Activated CD4-positive, alpha-beta memory T cell treated with anti-CD3 and anti-CD28 coated beads, Interleukin-2, amount 10 ng/mL, durations not matched to agents 7 days and 5 days (primary cell): ENCODE measurements at regions not wholly inside any gene's neighbourhood (a gene's known extent, or its start where the extent isn't known, plus 50 kb on each side); places are given as distances from the start of the nearest gene placed in this dataset.

Source experiments
- CTCF ChIA-PET: fragments of 350-600 bp; sonication (Branson Sonifier 250); formaldehyde crosslinking; loops from one replicate; lab custom pipeline; 2021; ENCODE audit warnings: antibody characterized with exemption, inconsistent platforms; lab: Charles Lee
- POLR2A ChIA-PET: fragments of 350-600 bp; sonication (Branson Sonifier 250); formaldehyde crosslinking; loops from one replicate; lab custom pipeline; 2021; ENCODE audit warnings: antibody characterized with exemption; lab: Charles Lee
- DNase-seq: peaks from one replicate; pipeline ENCODE4 v3.0.0-alpha.2; 2020
- H3K27ac Mint-ChIP-seq: one replicate; pipeline ENCODE4 v1.8.0; 2021; ENCODE audit warnings: mild to moderate bottlenecking, mixed read lengths
- H3K27me3 Mint-ChIP-seq: one replicate; pipeline ENCODE4 v1.8.0; 2021; ENCODE audit warnings: mixed read lengths
- H3K36me3 Mint-ChIP-seq: one replicate; pipeline ENCODE4 v1.8.0; 2021; ENCODE audit warnings: low read depth, mixed read lengths
- H3K4me1 Mint-ChIP-seq: one replicate; pipeline ENCODE4 v1.8.0; 2021; ENCODE audit warnings: mixed read lengths
- H3K4me3 Mint-ChIP-seq: one replicate; pipeline ENCODE4 v1.8.0; 2021; ENCODE audit warnings: mild to moderate bottlenecking, mixed read lengths
- H3K9me3 Mint-ChIP-seq: one replicate; pipeline ENCODE4 v1.8.0; 2021; ENCODE audit warnings: mixed read lengths

DNA sequence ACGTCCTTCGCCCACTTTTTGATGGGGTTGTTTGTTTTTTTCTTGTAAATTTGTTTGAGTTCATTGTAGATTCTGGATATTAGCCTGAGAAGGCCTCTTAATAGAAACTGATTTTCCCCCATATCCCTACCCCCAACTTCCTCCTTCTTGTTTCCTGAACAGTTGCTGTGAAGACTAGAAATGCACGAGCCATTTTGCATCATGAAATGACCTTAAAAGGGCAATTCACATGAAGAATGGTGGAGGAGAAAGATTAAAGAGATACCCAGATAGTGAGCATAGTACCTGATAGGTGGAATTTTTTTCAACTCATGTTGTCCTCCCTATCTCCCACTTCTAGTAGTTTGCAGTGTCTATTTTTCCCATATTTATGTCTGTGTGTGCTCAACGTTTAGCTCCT lies 55.2 kb upstream of the KCNH8 start:
- no peak overlapping the region for H3K27ac Mint-ChIP-seq
- DNase-seq, result no peak
- H3K4me1 Mint-ChIP-seq, result no peaks in the 10 kb centered on the region
- POLR2A ChIA-PET, result no interaction called here
- CTCF ChIA-PET, result no interaction called here
- H3K36me3 Mint-ChIP-seq, result no peaks in the 10 kb centered on the region
- H3K4me3 Mint-ChIP-seq, result no peak overlapping the region
- H3K27me3 Mint-ChIP-seq, result no peaks in the 10 kb centered on the region
- H3K9me3 Mint-ChIP-seq, result no peaks in the 10 kb centered on the region

DNA sequence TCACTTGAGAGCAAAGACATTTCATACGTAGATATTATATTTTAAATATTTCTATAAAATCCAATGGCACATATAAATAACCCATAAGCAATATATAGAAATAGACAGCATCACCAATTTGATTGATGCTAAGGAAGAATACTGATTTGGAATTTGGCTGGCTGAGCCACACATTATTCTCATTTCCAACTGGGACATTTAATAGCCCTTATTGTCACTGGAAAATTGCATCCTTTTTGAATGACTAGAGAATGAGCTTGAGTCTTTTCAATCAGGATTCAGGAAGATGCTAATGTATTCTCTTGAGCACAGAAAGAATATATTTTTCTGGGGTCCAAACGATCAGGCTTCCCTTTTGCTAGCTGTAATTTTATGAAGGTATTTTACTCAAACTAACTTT lies 70.9 kb upstream of the KCNH8 start:
- Mint-ChIP-seq H3K27me3 (peaks cover 5% of the 10 kb centered on the region), H3K4me1 (no peaks in the 10 kb centered on the region), H3K27ac (no peak overlapping the region), H3K9me3 (no peaks in the 10 kb centered on the region), H3K4me3 (no peak overlapping the region), H3K36me3 (no peaks in the 10 kb centered on the region)
- POLR2A ChIA-PET, result no interaction called here
- CTCF ChIA-PET, result no interaction called here
- DNase-seq, result no peak

DNA sequence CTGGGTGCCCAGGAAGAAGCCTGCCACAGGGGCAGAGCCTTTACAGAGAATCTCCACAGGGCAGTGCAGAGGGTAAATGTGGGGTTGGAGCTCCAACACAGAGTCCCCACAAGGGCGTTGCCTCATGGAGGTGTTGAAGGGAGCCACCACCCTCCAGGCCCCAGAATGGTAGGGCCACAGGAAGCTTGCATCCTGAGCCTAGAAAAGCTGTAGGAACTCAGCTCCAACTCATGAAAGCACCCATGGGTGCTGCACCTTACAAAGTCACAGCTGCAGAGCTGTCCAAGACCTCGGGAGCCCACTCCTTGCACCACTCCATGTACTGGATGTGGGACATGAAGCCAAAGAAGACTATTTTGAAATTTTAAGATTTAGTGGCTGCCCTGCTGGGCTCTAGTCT lies 73.3 kb upstream of the KCNH8 start:
- POLR2A ChIA-PET, result no interaction called here
- Mint-ChIP-seq H3K36me3 (no peaks in the 10 kb centered on the region), H3K4me3 (no peak overlapping the region), H3K9me3 (no peaks in the 10 kb centered on the region), H3K27me3 (peaks cover 5% of the 10 kb centered on the region), H3K4me1 (no peaks in the 10 kb centered on the region), H3K27ac (no peak overlapping the region)
- CTCF ChIA-PET, result no interaction called here
- DNase-seq, result no peak

DNA sequence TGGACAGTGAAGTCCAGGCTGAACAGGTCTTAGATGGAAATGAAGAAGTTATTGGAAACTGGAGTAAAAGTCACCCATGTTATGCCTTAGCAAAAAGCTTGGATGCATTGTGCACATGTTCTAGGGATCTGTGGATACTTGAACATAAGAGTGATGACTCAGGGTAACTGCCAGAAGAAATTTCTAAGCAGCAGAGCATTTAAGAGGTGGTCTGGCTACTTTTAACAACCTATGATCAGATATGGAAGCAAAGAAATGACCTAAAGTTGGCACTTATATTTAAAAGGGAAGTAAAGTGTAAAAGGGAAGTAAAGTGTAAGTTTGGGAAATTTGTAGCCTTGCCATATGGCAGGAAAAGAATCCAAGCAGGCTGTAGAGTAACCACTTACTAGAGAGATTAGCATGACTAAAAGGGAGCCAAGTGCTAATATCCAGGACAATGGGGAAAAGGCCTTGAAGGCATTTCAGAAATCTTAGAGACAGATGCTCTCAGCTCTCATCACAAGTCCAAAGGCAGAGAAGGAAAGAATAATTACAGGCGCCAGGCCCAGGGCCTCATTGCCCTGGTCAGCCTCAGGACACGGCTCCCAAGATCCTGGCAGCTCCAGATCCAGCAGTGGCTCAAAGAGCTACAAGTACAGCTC lies 73.9 kb upstream of the KCNH8 start:
- ChIA-PET POLR2A (no interaction called here), CTCF (no interaction called here)
- Mint-ChIP-seq H3K9me3 (no peaks in the 10 kb centered on the region), H3K27ac (no peak overlapping the region), H3K4me3 (no peak overlapping the region), H3K27me3 (peaks cover 5% of the 10 kb centered on the region), H3K36me3 (no peaks in the 10 kb centered on the region), H3K4me1 (no peaks in the 10 kb centered on the region)
- no peak for DNase-seq

DNA sequence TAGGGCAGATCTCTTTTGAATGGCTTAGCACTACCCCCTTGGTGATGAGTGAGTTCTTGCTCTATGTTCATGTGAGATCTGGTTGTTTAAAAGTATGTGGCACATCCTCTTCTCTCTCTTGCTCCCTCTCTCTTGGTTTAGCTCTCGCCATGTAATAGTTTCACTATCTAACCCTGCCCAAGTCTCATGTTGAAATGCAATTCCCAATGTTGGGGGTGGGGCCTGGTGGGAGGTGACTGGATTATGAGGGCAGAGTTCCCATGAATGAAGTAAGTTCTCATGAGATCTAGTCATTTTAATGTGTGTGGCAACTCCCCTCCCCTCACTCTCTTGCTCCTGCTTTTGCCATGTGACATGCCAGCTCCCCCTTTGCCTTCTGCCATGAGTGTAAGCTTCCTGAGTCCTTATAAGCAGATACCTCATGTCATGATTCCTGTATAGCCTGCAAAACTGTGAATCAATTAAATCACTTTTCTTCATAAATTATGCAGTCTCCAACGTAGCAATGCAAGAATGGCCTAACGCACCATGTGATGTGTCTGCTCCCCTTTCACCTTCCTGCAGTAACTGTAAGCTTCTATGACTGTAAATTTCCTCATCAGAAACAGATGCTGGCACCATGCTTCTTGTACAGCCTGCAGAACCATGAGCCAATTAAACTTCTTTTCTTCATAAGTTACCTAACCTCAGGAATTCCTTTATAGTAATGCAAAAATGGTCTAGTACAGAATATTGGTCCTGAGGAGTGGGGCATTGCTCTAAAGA lies 74.8 kb upstream of the KCNH8 start:
- POLR2A ChIA-PET, result no interaction called here
- no peak overlapping the region for H3K27ac Mint-ChIP-seq
- H3K36me3 Mint-ChIP-seq, result no peaks in the 10 kb centered on the region

DNA sequence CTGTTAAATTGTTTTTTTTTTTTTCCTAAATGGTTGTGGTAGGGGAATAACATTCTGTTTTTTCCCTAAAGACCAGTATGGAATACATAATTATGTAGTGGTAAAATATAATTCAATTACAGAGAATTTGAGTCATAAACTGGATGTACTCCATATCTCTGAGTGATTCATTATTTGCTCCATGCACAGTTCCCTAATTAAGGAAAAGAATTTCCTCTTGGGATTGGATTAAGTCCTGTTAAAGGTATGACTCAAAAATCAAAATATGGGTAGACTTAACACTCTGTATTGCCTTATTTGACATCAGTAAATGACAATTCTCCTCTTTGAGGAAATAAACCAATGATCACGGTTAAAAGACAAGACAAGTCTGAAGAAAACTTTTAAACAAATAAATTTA lies 78.0 kb upstream of the KCNH8 start:
- DNase-seq, result no peak
- Mint-ChIP-seq H3K36me3 (no peaks in the 10 kb centered on the region), H3K27me3 (peaks cover 2% of the 10 kb centered on the region), H3K9me3 (no peaks in the 10 kb centered on the region), H3K4me1 (no peaks in the 10 kb centered on the region), H3K4me3 (no peak overlapping the region), H3K27ac (no peak overlapping the region)
- ChIA-PET POLR2A (no interaction called here), CTCF (no interaction called here)

More for the DNA sequence above, 74.8 kb upstream of the KCNH8 start:
- H3K9me3 Mint-ChIP-seq, result no peaks in the 10 kb centered on the region
- no peaks in the 10 kb centered on the region for H3K4me1 Mint-ChIP-seq
- no peak overlapping the region for H3K4me3 Mint-ChIP-seq
- CTCF ChIA-PET, result no interaction called here
- no peak for DNase-seq
- peaks cover 5% of the 10 kb centered on the region for H3K27me3 Mint-ChIP-seq

DNA sequence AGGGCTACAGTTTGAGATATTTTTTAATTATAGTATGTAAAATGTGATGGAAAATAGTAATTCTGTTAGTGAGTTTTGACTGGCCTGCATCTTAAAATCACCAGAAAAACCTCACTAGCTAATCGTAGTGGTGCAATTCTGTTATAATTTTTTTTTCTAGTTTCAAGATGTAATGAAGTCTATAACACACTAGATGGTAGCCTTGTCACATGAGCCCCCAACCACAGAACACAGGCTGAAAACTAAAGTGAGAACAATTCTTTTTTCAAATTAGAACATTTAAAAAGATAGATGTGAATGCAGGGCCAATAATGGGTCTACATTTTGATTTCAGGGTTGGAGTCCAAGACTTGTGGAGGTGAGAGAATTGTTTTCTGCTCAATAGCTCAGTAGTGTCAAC lies 83.3 kb upstream of the KCNH8 start:
- Mint-ChIP-seq H3K27me3 (peaks cover 2% of the 10 kb centered on the region), H3K36me3 (no peaks in the 10 kb centered on the region), H3K4me1 (no peaks in the 10 kb centered on the region), H3K9me3 (no peaks in the 10 kb centered on the region), H3K27ac (no peak overlapping the region), H3K4me3 (no peak overlapping the region)
- CTCF ChIA-PET, result interaction anchor here (0.5 to 1.2 kb wide), 3 partner anchors 75 to 822 kb away, joined by 3 to 5 read pairs (median 5); no protein-coding TSS in a partner anchor
- no peak for DNase-seq
- POLR2A ChIA-PET, result no interaction called here

DNA sequence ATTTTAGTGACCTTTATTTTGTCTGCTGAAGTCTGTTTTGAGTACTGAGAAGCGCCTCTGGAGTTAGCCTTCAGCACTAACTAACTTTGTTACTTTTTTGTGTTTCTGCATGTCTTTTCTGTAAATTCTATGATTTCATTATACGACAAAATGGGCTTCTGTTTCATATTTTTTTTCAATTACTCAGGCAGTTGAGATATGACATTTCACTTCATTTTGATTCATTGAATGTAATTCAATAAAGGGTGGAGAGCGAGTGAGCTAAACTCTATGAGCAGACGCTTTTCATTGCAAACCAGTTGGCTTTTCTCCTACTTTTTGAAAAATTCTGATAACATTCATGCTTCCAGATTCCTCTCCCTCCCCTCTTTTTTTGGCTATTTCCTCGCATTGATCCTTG lies 84.4 kb upstream of the KCNH8 start:
- POLR2A ChIA-PET, result no interaction called here
- Mint-ChIP-seq H3K9me3 (no peaks in the 10 kb centered on the region), H3K36me3 (no peaks in the 10 kb centered on the region), H3K4me1 (no peaks in the 10 kb centered on the region), H3K27me3 (peaks cover 2% of the 10 kb centered on the region), H3K27ac (no peak overlapping the region), H3K4me3 (no peak overlapping the region)
- DNase-seq, result no peak
- CTCF ChIA-PET, result no interaction called here

DNA sequence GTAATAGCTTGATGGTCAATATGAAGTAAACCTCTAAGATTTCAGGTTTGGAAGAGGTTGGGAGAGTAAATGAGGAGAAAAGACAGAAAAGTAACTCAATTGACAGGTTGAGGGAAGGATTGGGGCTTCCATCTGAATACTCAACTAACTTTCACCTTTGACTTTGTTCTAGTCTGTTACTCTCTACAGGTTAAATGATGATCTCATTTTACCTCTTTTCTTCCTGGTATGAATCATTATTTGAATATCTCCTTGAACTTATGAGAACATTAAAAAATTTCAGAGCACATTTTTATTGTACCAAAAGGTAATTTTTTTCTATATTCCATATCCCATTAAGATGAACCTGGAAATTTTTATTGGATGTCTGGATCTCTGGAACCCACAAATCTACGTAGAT lies 87.9 kb upstream of the KCNH8 start:
- Mint-ChIP-seq H3K9me3 (no peaks in the 10 kb centered on the region), H3K36me3 (no peaks in the 10 kb centered on the region), H3K27ac (no peak overlapping the region), H3K4me1 (no peaks in the 10 kb centered on the region), H3K27me3 (peaks cover 2% of the 10 kb centered on the region), H3K4me3 (no peak overlapping the region)
- POLR2A ChIA-PET, result no interaction called here
- CTCF ChIA-PET, result no interaction called here
- DNase-seq, result no peak

DNA sequence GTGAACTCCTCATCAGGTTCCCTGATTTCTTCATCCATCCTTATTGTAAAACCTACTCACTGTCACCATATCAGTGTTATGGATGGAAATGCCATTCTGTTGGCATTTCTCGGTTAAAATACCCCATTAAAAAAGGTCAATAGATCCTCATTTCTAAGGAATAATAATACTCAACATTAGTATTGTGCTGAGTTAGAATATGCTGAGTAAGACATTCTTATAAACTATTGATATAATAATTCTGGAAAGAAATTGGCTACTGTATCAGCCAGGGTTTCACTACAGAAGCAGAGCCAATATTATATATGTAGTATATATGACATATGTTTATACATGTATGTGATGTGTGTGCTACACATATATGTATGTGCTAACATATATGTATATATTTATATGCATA lies 95.4 kb upstream of the KCNH8 start:
- ChIA-PET CTCF (no interaction called here), POLR2A (no interaction called here)
- Mint-ChIP-seq H3K36me3 (no peaks in the 10 kb centered on the region), H3K9me3 (no peaks in the 10 kb centered on the region), H3K27ac (no peak overlapping the region), H3K27me3 (peaks cover 2% of the 10 kb centered on the region), H3K4me1 (no peaks in the 10 kb centered on the region), H3K4me3 (no peak overlapping the region)
- no peak for DNase-seq

DNA sequence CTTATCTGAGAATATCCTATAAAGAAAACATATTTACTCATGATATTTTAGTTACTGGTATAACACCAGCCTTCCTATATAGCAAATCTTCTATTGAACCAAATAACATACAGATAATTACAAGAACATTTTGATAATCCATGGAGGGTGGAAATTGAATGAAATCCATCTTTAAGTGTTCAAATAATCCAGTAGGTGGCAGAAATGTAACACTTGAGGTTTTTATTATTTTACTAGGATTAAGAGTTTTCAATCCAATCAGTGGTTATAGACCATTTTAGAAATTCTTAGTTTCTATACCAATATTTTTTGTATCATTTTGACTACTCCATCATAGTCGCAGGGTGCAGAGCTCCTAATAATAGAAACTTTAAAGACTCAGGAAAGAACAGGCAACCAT lies 101.9 kb upstream of the KCNH8 start:
- no peaks in the 10 kb centered on the region for H3K9me3 Mint-ChIP-seq
- no peak for DNase-seq
- H3K4me3 Mint-ChIP-seq, result no peak overlapping the region
- H3K27ac Mint-ChIP-seq, result no peak overlapping the region
- POLR2A ChIA-PET, result no interaction called here
- H3K4me1 Mint-ChIP-seq, result no peaks in the 10 kb centered on the region
- H3K36me3 Mint-ChIP-seq, result no peaks in the 10 kb centered on the region
- H3K27me3 Mint-ChIP-seq, result peaks cover 1% of the 10 kb centered on the region
- CTCF ChIA-PET, result no interaction called here

DNA sequence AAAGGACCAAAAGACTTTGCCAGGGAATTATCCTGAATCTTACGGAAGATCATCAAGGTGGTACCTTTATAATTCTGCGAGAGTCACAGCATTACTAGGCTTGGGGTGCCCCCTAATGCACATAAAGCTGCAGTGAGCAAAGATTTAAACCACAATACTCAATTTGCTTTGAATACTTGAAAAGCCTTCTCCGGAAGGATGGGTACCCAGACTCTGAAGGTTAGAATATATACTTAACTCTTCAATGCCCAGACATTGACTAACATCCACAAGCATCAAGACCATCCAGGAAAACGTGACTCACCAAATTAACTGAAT lies 117.8 kb upstream of the KCNH8 start:
- ChIA-PET CTCF (no interaction called here), POLR2A (no interaction called here)
- no peaks in the 10 kb centered on the region for H3K4me1 Mint-ChIP-seq
- H3K27me3 Mint-ChIP-seq, result peaks cover 4% of the 10 kb centered on the region
- no peak overlapping the region for H3K4me3 Mint-ChIP-seq
- H3K9me3 Mint-ChIP-seq, result no peaks in the 10 kb centered on the region
- no peaks in the 10 kb centered on the region for H3K36me3 Mint-ChIP-seq
- no peak for DNase-seq
- no peak overlapping the region for H3K27ac Mint-ChIP-seq

DNA sequence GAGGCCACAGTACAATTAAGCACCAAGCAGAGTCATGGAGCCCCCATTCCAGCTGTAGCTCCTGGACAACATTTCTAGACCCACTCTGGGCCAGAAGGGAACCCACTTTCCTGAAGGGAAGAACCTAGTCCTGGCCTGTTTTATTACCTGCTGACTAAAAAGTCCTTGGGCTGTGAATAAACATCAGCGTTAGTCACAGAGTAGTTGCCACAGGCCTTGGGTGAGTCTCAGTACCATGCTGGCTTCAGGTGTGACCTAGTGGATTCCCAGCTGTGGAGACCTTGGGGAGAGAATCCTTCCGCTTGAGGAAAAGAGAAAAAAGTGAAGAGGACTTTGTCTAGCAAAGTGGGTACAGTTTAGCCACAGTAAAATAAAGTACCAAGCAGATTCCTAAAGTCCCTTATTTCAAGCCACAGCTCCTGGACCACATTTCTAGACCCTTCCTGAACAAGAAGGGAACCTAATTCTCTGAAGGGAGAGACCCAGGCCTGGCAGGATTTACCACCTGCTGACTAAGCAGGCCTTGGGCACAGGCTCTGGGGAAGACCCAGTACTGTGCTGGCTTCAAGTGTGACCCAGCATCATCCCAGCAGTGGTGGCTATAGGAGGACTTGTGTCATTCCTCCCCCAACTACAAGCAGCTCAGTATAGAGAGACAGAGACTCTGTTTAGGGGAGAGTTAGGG lies 118.3 kb upstream of the KCNH8 start:
- no peak overlapping the region for H3K27ac Mint-ChIP-seq
- POLR2A ChIA-PET, result no interaction called here
- no peaks in the 10 kb centered on the region for H3K9me3 Mint-ChIP-seq
- DNase-seq, result no peak
- H3K27me3 Mint-ChIP-seq, result peaks cover 4% of the 10 kb centered on the region
- no peak overlapping the region for H3K4me3 Mint-ChIP-seq
- CTCF ChIA-PET, result no interaction called here
- no peaks in the 10 kb centered on the region for H3K36me3 Mint-ChIP-seq
- no peaks in the 10 kb centered on the region for H3K4me1 Mint-ChIP-seq

DNA sequence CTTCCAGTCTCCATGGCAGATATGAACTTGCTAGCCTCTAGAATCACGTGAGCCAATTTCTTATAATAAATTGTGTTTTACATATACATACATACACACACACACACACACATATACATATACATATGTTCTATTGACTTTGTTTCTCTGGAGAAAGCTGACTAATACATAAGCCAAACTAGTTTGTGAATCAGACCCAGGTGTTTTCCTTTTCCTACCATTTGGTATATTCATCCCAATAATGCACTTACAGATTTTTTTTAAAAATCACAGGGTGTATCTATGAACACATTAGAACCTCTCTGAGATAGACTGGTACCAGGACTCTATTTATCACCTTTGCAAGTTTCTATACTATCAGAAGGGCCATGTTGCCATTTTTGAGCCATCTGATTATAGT lies 122.9 kb upstream of the KCNH8 start:
- Mint-ChIP-seq H3K4me1 (no peaks in the 10 kb centered on the region), H3K36me3 (no peaks in the 10 kb centered on the region), H3K9me3 (no peaks in the 10 kb centered on the region), H3K27ac (no peak overlapping the region), H3K4me3 (no peak overlapping the region), H3K27me3 (peaks cover 7% of the 10 kb centered on the region)
- no peak for DNase-seq
- ChIA-PET CTCF (no interaction called here), POLR2A (no interaction called here)
